Right atrium auricular region (tissue), 2 donors: ENCODE measurements at regions not wholly inside any gene's neighbourhood (a gene's known extent, or its start where the extent isn't known, plus 50 kb on each side); places are given as distances from the start of the nearest gene placed in this dataset.
"Not testable (repeated sequence)": the region's sequence is repeated elsewhere in the genome, so short reads cannot be mapped to it uniquely, and the experiment has no call there.

Experiments
- DNase-seq: peaks from one replicate; pipeline ENCODE4 v3.0.0-alpha.2; 2019; ENCODE audit warnings: low spot score
- H3K27ac ChIP-seq, 2 donors: fragments of 200-600 bp; sonication (generic); 1 replicate in 1 of 2; 2 replicates in 1 of 2; pipeline ENCODE4 v1.5.1; 2016 to 2019
- H3K27me3 ChIP-seq, 2 donors: fragments of 200-600 bp; sonication (generic); one replicate each; pipeline versions ENCODE4 v1.5.1 to v1.6.0; 2017 to 2019
- H3K36me3 ChIP-seq: fragments of 200-600 bp; sonication (generic); one replicate; pipeline ENCODE4 v1.5.1; 2016
- H3K4me1 ChIP-seq, 2 donors: fragments of 200-600 bp; sonication (generic); one replicate each; pipeline versions ENCODE4 v1.5.1 to v1.6.0; 2017 to 2019
- H3K4me3 ChIP-seq, 2 donors: fragments of 200-600 bp; sonication (generic); 1 replicate in 1 of 2; 2 replicates in 1 of 2; pipeline ENCODE4 v1.5.1; 2017 to 2019; ENCODE audit warnings: mild to moderate bottlenecking in 1 of 2, moderate library complexity in 1 of 2
- H3K9me3 ChIP-seq, 2 donors: fragments of 200-600 bp; sonication (generic); one replicate each; pipeline ENCODE4 v1.5.1; 2019
- TF ChIP-seq, protein P1 (sequence below), 2 donors: fragments of 200-600 bp; sonication (generic); IDR thresholded peaks; one replicate each; pipeline ENCODE4 v1.5.1; 2019; ENCODE audit warnings: antibody characterized with exemption in 2 of 2

DNA sequence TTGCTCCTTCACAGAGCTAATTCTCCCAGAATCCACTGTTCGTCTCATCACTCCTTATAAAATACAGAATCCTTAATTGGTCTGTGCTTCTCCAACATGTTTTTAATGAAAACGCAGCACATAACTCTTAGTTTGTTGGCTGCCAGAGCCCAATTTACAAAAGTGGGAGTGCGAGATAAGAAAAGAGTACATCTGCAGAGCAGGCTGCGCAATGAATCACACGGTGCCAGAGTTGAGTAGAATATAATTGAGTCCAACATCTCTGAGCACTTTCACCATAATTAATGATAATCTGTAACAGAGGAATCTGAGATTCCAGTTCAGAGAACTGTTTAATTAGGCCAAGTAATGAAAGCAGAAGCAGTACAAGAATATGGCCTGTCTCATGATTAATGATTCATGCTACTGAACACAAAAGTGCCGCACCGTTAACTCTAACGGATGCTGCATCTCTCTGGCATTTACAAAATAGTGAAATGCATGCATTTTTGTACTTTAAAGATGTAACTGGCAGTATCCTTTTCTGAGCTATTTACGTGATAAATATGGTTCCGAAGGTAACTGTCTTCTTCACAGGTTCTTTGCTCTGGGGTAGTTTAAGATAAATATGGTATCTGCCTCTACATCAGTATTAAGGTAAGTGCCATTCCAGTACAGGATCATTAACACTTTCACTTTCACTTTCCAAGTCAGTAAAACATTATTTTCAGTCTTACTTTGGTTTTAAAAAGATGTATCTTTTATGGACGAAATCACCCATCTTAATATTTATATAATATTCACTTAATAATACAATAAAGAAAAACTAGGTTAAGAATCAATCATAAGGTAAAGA is 785.6 kb downstream of the NR4A2 start:
- DNase-seq = no peak
- peak overlapping the region in 1 of 2 donors; percentile 30 for H3K4me3 ChIP-seq

DNA sequence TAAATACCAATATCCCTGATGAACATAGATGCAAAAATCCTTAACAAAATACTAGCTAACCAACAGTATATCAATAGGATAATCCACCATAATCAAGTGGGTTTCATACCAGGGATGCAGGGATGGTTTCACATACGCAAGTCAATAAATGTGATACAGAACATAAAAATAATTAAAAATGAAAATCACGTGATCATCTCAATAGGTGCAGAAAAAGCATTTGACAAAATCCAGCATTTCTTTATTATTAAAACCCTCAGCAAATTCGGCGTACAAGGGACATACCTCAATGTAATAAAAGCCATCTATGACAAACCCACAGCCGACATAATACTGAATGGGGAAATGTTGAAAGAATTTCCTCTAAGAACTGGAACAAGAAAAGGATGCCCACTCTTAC is 793.5 kb downstream of the NR4A2 start:
- not testable (repeated sequence) for H3K4me3 ChIP-seq, H3K27me3 ChIP-seq, H3K4me1 ChIP-seq, H3K9me3 ChIP-seq, H3K27ac ChIP-seq, H3K36me3 ChIP-seq, DNase-seq

More for the DNA sequence above, 785.6 kb downstream of the NR4A2 start:
- no peaks in the 10 kb centered on the region for H3K9me3 ChIP-seq
- no peaks in the 10 kb centered on the region for H3K4me1 ChIP-seq
- no peak overlapping the region for H3K27ac ChIP-seq
- TF ChIP-seq, protein P1, sequence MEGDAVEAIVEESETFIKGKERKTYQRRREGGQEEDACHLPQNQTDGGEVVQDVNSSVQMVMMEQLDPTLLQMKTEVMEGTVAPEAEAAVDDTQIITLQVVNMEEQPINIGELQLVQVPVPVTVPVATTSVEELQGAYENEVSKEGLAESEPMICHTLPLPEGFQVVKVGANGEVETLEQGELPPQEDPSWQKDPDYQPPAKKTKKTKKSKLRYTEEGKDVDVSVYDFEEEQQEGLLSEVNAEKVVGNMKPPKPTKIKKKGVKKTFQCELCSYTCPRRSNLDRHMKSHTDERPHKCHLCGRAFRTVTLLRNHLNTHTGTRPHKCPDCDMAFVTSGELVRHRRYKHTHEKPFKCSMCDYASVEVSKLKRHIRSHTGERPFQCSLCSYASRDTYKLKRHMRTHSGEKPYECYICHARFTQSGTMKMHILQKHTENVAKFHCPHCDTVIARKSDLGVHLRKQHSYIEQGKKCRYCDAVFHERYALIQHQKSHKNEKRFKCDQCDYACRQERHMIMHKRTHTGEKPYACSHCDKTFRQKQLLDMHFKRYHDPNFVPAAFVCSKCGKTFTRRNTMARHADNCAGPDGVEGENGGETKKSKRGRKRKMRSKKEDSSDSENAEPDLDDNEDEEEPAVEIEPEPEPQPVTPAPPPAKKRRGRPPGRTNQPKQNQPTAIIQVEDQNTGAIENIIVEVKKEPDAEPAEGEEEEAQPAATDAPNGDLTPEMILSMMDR (IDR thresholded peaks at IDR 0.05) = no peak
- H3K36me3 ChIP-seq = no peaks in the 10 kb centered on the region
- H3K27me3 ChIP-seq = no peaks in the 10 kb centered on the region

DNA sequence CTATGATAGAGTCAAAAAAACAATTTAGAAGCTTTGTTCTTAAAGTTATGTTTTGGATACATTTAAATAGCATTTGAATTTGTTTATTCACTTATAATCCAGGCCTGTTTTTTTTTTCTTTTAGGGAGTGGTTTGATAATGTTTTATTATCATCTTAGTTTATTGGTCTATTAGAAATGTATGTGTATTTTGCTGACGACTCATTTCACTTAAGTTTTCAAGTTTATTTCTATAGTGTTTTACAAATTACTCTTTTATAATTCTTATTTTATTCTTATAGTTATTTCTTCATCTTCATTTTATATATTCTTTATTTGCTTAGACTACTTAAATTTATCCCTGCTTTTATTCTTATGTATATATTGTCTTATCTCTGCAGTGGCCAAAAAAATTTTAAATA is 804.5 kb downstream of the NR4A2 start:
- no peaks in the 10 kb centered on the region for H3K9me3 ChIP-seq
- TF ChIP-seq, protein P1 (IDR thresholded peaks at IDR 0.05) = no peak
- no peaks in the 10 kb centered on the region for H3K4me1 ChIP-seq
- H3K27ac ChIP-seq = no peak overlapping the region
- no peak for DNase-seq
- no peak overlapping the region for H3K4me3 ChIP-seq
- no peaks in the 10 kb centered on the region for H3K36me3 ChIP-seq
- no peaks in the 10 kb centered on the region for H3K27me3 ChIP-seq

DNA sequence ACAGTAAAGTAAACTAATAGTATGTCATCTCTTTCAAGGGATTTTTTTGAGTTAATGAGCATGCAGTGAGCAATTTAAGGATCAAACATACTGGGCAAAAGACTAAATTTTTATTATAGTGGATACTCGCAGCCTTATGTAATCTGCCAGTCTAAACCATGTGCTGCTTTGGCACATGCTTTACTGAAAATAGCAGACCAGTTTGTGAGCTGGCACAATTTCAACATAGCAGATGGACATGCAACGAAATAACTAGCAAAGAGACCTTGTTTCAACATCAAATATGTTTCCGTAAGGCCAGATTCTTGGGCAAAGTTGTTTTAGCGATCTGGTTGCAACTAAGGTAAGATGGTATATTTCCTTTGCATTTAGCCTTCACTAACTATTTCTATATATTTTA is 807.3 kb downstream of the NR4A2 start:
- Histone ChIP-seq H3K27me3 (no peaks in the 10 kb centered on the region), H3K4me3 (no peak overlapping the region), H3K4me1 (no peaks in the 10 kb centered on the region), H3K27ac (no peak overlapping the region), H3K9me3 (no peaks in the 10 kb centered on the region), H3K36me3 (no peaks in the 10 kb centered on the region)
- TF ChIP-seq, protein P1 (IDR thresholded peaks at IDR 0.05) = no peak
- DNase-seq = no peak

DNA sequence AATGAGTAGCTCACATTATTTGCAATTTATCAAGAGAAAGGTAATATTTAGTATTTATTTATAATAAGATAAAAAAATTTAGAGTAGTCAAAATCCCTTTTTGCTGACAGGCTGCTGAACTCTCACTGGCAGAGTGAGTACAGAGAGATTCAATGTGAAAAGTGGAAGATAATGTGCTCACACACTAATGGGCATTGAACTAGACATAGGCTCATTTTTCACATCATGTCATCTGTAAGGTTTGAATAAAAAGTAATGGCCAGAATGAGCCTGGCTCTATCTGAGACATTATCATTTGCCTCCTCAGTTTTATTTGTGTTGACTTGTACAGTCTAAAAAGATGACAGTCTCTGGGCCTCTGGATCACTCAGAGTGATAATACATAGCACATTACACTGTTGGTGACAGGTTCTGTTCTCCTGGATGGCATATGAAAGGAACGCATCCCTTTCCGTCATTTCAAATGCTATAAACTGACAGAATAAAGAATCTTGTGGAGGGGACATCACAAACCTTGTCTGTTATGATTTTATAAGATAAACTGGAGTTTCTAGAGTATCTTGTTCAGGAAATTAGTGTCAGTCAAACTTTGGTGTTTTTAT is 812.9 kb downstream of the NR4A2 start:
- TF ChIP-seq, protein P1 (IDR thresholded peaks at IDR 0.05) = no peak
- no peak overlapping the region for H3K27ac ChIP-seq
- H3K36me3 ChIP-seq = no peaks in the 10 kb centered on the region
- H3K9me3 ChIP-seq = no peaks in the 10 kb centered on the region
- H3K4me3 ChIP-seq = no peak overlapping the region
- H3K27me3 ChIP-seq = no peaks in the 10 kb centered on the region
- H3K4me1 ChIP-seq = no peaks in the 10 kb centered on the region
- DNase-seq = no peak

DNA sequence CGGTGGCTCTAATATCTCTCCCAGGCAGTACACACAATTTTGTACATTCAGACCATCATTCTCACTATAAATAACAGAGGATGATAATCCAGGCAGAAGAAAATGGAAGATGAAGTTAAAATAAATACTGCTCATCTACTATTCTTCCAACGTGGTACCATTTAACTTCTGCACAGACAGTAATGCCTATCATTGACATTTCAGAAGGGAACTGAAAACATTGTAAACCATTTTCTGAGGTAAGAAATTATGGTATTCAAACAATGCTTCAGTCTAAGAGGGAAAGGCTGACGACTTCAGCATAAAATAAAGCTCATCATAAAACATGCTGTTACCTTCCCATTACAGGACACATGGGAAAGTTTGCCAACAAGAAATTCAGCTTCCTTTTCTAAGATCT is 814.4 kb downstream of the NR4A2 start:
- TF ChIP-seq, protein P1 (IDR thresholded peaks at IDR 0.05) = no peak

More for the DNA sequence above, 814.4 kb downstream of the NR4A2 start:
- no peaks in the 10 kb centered on the region for H3K27me3 ChIP-seq
- no peak overlapping the region for H3K4me3 ChIP-seq
- DNase-seq = no peak
- no peaks in the 10 kb centered on the region for H3K9me3 ChIP-seq
- no peak overlapping the region for H3K27ac ChIP-seq
- H3K4me1 ChIP-seq = no peaks in the 10 kb centered on the region
- H3K36me3 ChIP-seq = no peaks in the 10 kb centered on the region
